ENCODE measurements at regions not wholly inside any gene's neighbourhood (a gene's known extent, or its start where the extent isn't known, plus 50 kb on each side); places are given as distances from the start of the nearest gene placed in this dataset.

- no peak for TF ChIP-seq CTCF (IDR thresholded peaks at IDR 0.05)
- DNase-seq (ENCODE audit: low spot score): no peak
- H3K36me3 Mint-ChIP-seq (ENCODE audit: low read depth): no peaks in the 10 kb centered on the region
- H3K4me3 Mint-ChIP-seq (ENCODE audit: unreplicated experiment): no peak overlapping the region
- no peak overlapping the region for H3K27ac Mint-ChIP-seq (ENCODE audit: unreplicated experiment)
- peaks cover 8% of the 10 kb centered on the region for H3K27me3 Mint-ChIP-seq (ENCODE audit: low read depth)
- peaks cover 6% of the 10 kb centered on the region for H3K4me1 Mint-ChIP-seq (ENCODE audit: low read depth)
- H3K9me3 Mint-ChIP-seq (ENCODE audit: low read depth): peaks cover 7% of the 10 kb centered on the region
Measured at GRCh38 chr11:64458997-64459396, 96.7 kb upstream of the SLC22A11 start.

- Mint-ChIP-seq H3K9me3 (ENCODE audit: low read depth) (peaks cover 7% of the 10 kb centered on the region), H3K36me3 (ENCODE audit: low read depth) (no peaks in the 10 kb centered on the region), H3K4me1 (ENCODE audit: low read depth) (peaks cover 6% of the 10 kb centered on the region), H3K4me3 (ENCODE audit: unreplicated experiment) (no peak overlapping the region), H3K27me3 (ENCODE audit: low read depth) (peaks cover 11% of the 10 kb centered on the region), H3K27ac (ENCODE audit: unreplicated experiment) (no peak overlapping the region)
- no peak for TF ChIP-seq CTCF (IDR thresholded peaks at IDR 0.05)
- DNase-seq (ENCODE audit: low spot score): no peak
Measured at GRCh38 chr11:64459609-64460008, 96.1 kb upstream of the SLC22A11 start.

- Mint-ChIP-seq H3K27ac (ENCODE audit: unreplicated experiment) (no peak overlapping the region), H3K4me3 (ENCODE audit: unreplicated experiment) (no peak overlapping the region), H3K36me3 (ENCODE audit: low read depth) (no peaks in the 10 kb centered on the region), H3K9me3 (ENCODE audit: low read depth) (peaks cover 7% of the 10 kb centered on the region), H3K27me3 (ENCODE audit: low read depth) (peaks cover 8% of the 10 kb centered on the region), H3K4me1 (ENCODE audit: low read depth) (peaks cover 6% of the 10 kb centered on the region)
- no peak for TF ChIP-seq CTCF (IDR thresholded peaks at IDR 0.05)
- DNase-seq (ENCODE audit: low spot score): no peak
Measured at GRCh38 chr11:64461081-64461480, 94.7 kb upstream of the SLC22A11 start.

GRCh38 chr11:64466115-64466718, 89.5 kb upstream of the SLC22A11 start:
- H3K27me3 Mint-ChIP-seq (ENCODE audit: low read depth): peaks cover 31% of the 10 kb centered on the region
- no peak overlapping the region for H3K27ac Mint-ChIP-seq (ENCODE audit: unreplicated experiment)
- H3K4me1 Mint-ChIP-seq (ENCODE audit: low read depth): no peaks in the 10 kb centered on the region
- TF ChIP-seq CTCF (IDR thresholded peaks at IDR 0.05): no peak
- H3K36me3 Mint-ChIP-seq (ENCODE audit: low read depth): peaks cover 5% of the 10 kb centered on the region
- no peak overlapping the region for H3K4me3 Mint-ChIP-seq (ENCODE audit: unreplicated experiment)
- no peak for DNase-seq (ENCODE audit: low spot score)
- peaks cover 13% of the 10 kb centered on the region for H3K9me3 Mint-ChIP-seq (ENCODE audit: low read depth)

- Mint-ChIP-seq H3K4me1 (ENCODE audit: low read depth) (no peaks in the 10 kb centered on the region), H3K27ac (ENCODE audit: unreplicated experiment) (no peak overlapping the region), H3K9me3 (ENCODE audit: low read depth) (peaks cover 5% of the 10 kb centered on the region), H3K36me3 (ENCODE audit: low read depth) (peaks cover 5% of the 10 kb centered on the region), H3K27me3 (ENCODE audit: low read depth) (peaks cover 36% of the 10 kb centered on the region), H3K4me3 (ENCODE audit: unreplicated experiment) (no peak overlapping the region)
- no peak for TF ChIP-seq CTCF (IDR thresholded peaks at IDR 0.05)
- DNase-seq (ENCODE audit: low spot score): peak; percentile 30
Measured at GRCh38 chr11:64469288-64469687, 86.5 kb upstream of the SLC22A11 start.

All from chondrocyte (in vitro differentiated cells).